ENCODE measurements at regions not wholly inside any gene's neighbourhood (a gene's known extent, or its start where the extent isn't known, plus 50 kb on each side); places are given as distances from the start of the nearest gene placed in this dataset.
"Not testable (repeated sequence)": the region's sequence is repeated elsewhere in the genome, so short reads cannot be mapped to it uniquely, and the experiment has no call there.

- no peak for DNase-seq
Measured at GRCh38 chr2:237196866-237197618, 111.4 kb downstream of the COPS8 start.

- DNase-seq = no peak
Measured at GRCh38 chr2:237198164-237198855, 112.6 kb downstream of the COPS8 start.

GRCh38 chr2:237199082-237199481 is 113.4 kb downstream of the COPS8 start:
- DNase-seq = no peak

GRCh38 chr2:237199577-237199976 is 113.9 kb downstream of the COPS8 start:
- no peak for DNase-seq

- no peak for DNase-seq
Measured at GRCh38 chr2:237200462-237200861, 114.8 kb downstream of the COPS8 start.

- DNase-seq = no peak
Measured at GRCh38 chr2:237201461-237202287, 116.0 kb downstream of the COPS8 start.

GRCh38 chr2:237202288-237203030 is 116.8 kb downstream of the COPS8 start:
- DNase-seq = no peak

GRCh38 chr2:237205043-237205541 is 119.4 kb downstream of the COPS8 start:
- no peak for DNase-seq

GRCh38 chr2:237205561-237205971 is 119.9 kb downstream of the COPS8 start:
- no peak for DNase-seq

GRCh38 chr2:237207646-237208045 is 122.0 kb downstream of the COPS8 start:
- no peak for DNase-seq

GRCh38 chr2:237208373-237209260 is 122.9 kb downstream of the COPS8 start:
- DNase-seq = no peak

- no peak for DNase-seq
Measured at GRCh38 chr2:237209885-237210284, 124.2 kb downstream of the COPS8 start.

- DNase-seq = no peak
Measured at GRCh38 chr2:237210297-237210696, 124.6 kb downstream of the COPS8 start.

- DNase-seq = no peak
Measured at GRCh38 chr2:237210763-237211162, 125.1 kb downstream of the COPS8 start.

- not testable (repeated sequence) for DNase-seq
Measured at GRCh38 chr2:237212356-237213279, 126.9 kb downstream of the COPS8 start.

- DNase-seq = no peak
Measured at GRCh38 chr2:237213315-237214022, 127.8 kb downstream of the COPS8 start.

- DNase-seq = no peak
Measured at GRCh38 chr2:237214030-237214675, 128.5 kb downstream of the COPS8 start.

GRCh38 chr2:237214963-237215362 is 129.3 kb downstream of the COPS8 start:
- DNase-seq = no peak

- DNase-seq = no peak
Measured at GRCh38 chr2:237217995-237218616, 132.4 kb downstream of the COPS8 start.

All from CD4-positive, alpha-beta T cell treated with Interleukin-15 for 1 hour (primary cell).